Stimulated activated naive CD4-positive, alpha-beta T cell treated with Interleukin-2 at 50 U/mL for 16 hours (primary cell): ENCODE measurements at regions not wholly inside any gene's neighbourhood (a gene's known extent, or its start where the extent isn't known, plus 50 kb on each side); places are given as distances from the start of the nearest gene placed in this dataset.
"Not testable (repeated sequence)": the region's sequence is repeated elsewhere in the genome, so short reads cannot be mapped to it uniquely, and the experiment has no call there.

Experiments
- DNase-seq: peaks from one replicate; lab custom pipeline; 2025; lab: John Stamatoyannopoulos, UW

DNA sequence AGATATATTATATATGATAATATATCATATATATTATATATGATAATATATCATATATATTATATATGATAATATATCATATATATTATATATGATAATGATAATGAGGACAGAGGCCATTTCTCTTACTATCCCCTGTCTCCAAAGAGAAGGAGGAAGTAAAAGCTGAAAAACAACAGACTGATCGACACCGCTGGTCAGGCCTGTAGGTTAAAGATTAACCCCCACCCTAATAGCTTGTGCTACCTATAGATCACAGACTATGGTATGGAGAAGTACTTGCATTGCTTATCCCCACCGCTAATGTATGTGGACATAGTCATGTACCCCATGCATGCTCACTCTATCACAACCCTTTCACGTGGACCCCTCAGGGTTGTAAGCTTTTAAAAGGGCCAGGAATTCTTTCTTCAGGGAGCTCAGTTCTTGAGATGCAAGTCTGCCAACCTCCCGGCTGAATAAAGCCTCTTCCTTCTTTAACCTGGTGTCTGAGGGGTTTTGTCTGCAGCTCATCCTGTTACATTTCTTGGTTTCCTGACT, 786.1 kb upstream of the TMEM132C start:
- DNase-seq = no peak

DNA sequence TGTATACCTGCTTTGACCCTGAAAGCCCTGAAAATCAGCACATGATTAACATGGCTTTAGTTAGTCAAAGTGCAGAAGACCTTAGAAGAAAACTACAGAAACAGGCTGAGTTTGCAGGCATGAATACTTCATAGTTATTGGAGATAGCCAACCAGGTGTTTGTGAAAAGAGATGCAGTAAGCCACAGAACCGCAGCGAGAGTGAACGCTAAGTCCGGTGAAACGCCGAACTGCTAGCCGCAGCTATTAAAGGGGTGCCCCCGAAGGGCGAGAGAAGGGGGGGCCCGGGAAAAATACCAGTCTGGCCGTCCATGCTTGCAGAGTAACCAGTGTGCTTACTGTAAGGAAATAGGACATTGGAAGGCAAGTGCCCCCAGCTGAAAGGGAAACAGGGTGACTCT, 784.0 kb upstream of the TMEM132C start:
- DNase-seq = no peak

DNA sequence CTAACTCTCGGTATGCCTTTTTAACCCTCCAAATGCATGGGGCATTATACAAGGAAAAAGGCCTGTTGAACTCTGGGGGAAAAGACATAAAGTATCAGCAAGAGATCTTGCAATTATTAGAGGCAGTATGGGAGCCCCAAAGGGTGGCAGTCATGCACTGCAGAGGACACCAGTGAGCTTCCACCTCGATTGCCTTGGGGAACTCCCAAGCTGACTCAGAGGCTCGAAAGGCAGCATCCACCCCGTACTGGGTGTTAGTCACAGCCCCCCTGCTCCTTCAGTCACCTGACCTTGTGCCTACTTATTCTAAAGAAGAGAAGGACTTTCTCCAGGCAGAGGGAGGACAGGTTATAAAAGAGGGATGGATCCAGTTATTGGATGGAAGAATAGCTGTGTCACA, 781.4 kb upstream of the TMEM132C start:
- DNase-seq = no peak

- DNase-seq = no peak
These were observed 779.9 kb upstream of the TMEM132C start for GRCh38 chr12:127487031-127487430.

GRCh38 chr12:127489061-127489460, 777.9 kb upstream of the TMEM132C start:
- no peak for DNase-seq

DNA sequence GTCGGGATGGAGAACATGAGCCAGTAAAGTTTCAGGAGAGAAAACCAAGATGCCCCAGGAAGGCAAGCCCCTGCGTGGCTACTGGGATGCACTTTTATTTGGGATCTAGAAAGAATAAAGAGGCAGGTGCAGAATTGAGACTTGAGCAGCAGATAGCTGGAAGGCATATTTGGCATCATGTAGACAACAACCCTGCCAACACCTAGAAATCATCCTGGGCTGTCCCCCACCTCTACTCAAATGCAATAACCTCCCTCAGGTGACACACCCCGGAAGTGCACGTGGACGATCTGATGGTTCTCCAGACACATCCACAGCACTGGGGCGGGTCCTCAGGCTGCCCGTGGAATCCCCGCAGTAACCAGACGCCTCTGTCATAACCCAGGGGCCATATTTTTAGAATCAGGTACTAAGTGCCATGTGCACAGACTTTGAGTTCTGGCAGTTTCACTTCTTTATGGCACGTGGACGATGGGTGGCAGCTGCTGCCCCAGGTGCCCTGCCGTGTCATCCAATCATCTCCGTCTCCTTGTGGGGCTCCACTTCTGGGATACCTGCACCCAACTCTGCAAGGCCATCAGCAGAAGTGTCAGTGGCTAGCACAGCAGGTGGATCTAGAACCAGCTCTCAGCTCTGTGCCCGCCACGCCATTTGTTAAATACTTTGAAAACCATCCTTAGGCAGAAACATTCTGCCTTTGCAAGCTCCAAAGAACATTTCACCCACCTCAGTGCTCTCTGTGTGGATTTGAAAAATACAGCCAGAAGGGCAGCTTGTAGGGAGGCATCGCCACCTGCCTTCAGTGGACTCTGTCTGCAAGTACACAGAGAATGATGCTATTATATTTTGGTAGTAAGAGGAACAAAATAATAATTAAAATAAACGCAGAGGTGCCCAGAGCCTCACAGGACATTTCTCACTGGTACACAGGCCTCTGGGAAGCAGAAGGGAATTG, 771.7 kb upstream of the TMEM132C start:
- DNase-seq = no peak

DNA sequence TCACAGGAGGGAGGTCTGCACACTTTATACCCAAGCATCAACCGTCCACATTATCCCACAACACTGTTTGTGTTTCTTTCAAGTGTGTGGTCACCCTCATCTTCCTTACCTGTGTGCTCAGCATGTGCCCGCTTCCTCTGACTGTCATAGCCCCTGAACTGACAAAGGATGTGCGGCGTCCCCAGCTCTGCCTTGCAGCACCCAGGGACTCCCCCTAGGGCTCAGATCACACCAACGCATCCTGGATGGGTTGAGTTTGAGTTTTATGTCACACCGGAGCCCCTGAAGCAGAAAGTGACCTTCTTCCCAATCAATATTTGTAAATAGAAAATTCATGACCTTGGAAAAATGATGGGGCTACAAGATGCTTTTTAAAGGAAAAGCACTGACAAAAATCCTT, 770.7 kb upstream of the TMEM132C start:
- no peak for DNase-seq

DNA sequence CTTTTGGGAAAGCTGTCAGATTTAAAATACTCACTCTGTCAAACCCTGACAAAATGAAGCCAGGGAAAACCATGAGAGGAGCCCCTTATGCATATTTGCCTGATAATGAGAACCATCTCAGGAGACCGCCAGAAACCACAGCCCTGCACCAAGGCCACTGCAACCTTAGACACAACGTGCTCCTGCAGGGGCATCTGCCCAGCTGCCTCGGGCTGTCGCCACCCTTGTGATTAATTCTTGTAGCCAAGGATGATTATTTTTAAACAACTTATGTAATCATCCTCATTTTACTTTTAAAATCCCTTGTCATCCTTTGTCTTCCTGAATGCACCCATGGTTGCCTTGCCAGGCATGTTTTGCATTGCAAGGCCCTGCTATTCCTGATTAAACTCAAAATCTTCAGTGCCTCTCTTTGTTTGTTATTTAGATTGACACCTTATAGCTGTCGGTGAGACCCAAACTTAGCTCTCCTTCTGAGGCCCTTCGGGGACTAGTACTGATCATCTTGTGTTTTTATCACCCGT, 766.4 kb upstream of the TMEM132C start:
- no peak for DNase-seq

GRCh38 chr12:127501916-127502315, 765.1 kb upstream of the TMEM132C start:
- no peak for DNase-seq

GRCh38 chr12:127503246-127503645, 763.7 kb upstream of the TMEM132C start:
- no peak for DNase-seq

- DNase-seq = not testable (repeated sequence)
These were observed 763.0 kb upstream of the TMEM132C start for GRCh38 chr12:127503996-127504395.

GRCh38 chr12:127504874-127505273, 762.1 kb upstream of the TMEM132C start:
- DNase-seq = no peak

- DNase-seq = no peak
These were observed 759.6 kb upstream of the TMEM132C start for GRCh38 chr12:127507341-127507740.

GRCh38 chr12:127509066-127509778, 757.7 kb upstream of the TMEM132C start:
- DNase-seq = no peak

- DNase-seq = no peak
These were observed 751.0 kb upstream of the TMEM132C start for GRCh38 chr12:127515941-127516340.

DNA sequence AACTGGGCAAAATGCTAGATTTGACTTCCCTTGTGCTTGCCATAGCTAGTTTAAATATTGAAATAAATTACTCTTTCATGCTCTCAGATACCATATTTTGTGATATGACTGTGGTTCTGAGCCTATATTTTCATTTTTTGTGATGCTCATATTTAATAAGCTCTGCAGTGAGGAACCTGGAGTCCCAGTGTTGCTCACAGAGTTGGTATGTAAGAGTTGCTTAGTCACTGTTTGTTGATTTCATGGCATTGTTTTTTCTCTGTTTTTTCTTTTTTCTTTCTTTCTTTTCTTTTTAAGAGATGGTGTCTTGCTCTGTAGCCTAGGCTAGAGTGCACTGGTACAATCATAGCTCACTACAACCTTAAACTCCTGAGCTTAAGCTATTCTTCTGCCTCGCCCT, 750.5 kb upstream of the TMEM132C start:
- DNase-seq = no peak

DNA sequence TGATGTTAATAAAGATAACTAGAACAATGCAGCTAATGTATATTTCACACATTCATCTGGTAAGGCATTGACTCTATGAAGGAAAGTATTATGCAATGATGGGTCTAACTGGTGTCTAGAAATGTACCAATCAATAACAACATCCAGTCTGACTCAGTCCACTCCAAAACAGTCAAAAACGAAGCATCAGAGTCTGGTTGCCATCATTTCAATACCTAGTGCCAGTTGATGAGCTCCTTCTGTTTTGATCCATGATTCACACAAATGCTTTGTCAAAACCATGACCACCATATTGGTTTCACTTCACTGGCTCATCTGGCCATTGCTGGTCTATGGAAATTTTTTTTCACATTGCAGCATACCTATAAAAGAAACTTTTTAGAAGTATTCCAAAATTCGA, 747.2 kb upstream of the TMEM132C start:
- DNase-seq = no peak

DNA sequence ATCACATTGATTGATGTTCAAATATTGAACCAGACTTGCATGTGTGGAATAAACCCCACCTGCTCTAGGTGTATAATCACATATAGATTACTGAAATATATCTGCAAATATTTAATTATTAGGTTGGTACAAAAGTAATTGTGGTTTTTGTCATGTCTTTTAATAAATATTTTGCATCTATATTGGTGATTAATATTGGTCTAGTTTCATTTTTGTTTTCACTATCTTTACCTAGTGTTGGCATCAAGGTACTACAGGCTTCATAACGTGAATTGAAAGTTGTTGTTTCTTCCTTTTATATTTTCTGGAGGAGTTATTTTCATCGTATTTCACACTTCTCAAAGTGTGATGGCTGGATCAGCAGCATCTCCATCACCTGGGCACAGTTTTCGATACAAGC, 740.0 kb upstream of the TMEM132C start:
- no peak for DNase-seq

- no peak for DNase-seq
These were observed 738.4 kb upstream of the TMEM132C start for GRCh38 chr12:127528551-127528950.

DNA sequence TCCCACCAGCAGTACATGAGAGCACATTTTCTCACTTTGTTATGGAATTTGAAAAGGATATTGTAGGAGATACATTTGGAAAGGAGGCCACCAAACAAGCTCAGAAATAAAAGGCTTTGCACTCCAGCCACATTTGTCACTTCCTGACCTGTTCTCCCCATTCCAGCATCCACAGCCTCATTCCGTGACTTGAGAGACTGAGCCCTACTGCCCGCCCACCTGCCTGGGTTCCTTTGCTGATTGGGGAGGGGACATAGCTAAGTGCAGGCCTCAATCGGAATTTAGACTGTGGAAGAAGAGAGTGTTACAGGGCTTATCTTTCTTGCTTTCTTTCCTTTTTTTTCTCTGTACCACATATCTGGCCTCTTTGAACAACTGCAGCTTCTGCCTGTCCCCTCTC, 735.4 kb upstream of the TMEM132C start:
- DNase-seq = no peak

DNA sequence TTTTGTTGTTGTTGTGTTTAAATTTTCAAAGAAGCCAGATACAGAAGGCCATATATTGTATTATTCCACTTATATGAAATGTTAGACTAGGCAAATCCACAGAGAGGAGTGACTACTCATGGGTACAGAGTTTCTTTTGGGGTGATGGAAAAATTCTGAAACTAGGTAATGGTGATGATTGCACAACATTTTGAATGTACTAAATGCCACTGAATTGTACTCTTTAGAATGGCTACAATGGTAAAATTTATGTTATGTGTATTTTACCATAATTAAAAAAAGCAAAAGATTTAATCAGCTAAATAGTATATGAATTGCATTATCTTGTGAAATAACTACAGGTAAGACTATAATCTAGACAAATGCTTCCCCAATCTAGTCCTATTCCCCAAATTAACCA, 733.6 kb upstream of the TMEM132C start:
- DNase-seq = no peak

DNA sequence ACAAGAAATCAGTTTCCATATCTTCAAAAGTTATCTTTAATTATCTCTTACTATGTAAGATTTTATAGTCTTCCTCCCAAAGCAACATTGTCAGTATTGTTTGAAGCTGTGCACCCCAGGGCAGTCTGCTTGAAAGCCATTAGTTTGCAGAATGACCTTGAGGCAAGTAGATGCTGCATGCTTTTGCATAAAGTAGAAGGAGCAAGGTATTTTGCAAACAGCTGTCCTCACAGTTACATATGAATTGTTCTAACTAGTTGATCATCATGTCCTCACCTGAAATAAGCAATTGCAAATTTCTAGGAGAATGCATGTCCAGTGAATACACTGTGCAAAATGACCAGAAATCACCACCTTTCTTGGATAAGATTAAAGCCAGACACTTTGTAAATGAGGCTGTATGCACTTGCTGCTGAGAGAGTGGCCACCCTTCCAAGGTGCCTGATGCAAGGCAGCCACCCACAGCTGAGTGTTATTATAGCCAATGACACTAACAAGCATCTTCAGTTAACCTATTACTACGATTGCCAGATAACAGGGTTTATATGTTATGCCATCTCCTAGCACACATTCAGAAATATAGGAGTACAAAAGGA, 730.0 kb upstream of the TMEM132C start:
- no peak for DNase-seq
